DOHH2 (cell line): ENCODE measurements at regions not wholly inside any gene's neighbourhood (a gene's known extent, or its start where the extent isn't known, plus 50 kb on each side); places are given as distances from the start of the nearest gene placed in this dataset.

Experiments
- EZH2phosphoT487 ChIP-seq: fragments of 200-600 bp; sonication (generic); IDR thresholded peaks from 2 replicates; pipeline ENCODE4 v1.6.1; 2017; ENCODE audit warnings: borderline replicate concordance, mild to moderate bottlenecking, antibody characterized with exemption, low read length, moderate library complexity, mixed read lengths
- TF ChIP-seq, protein P1 (sequence below): fragments of 200-600 bp; sonication (generic); IDR thresholded peaks from one replicate; pipeline ENCODE4 v1.5.1; 2014; ENCODE audit warnings: antibody characterized with exemption, mild to moderate bottlenecking, low read depth, low read length; ENCODE audit not compliant: poor library complexity, severe bottlenecking

DNA sequence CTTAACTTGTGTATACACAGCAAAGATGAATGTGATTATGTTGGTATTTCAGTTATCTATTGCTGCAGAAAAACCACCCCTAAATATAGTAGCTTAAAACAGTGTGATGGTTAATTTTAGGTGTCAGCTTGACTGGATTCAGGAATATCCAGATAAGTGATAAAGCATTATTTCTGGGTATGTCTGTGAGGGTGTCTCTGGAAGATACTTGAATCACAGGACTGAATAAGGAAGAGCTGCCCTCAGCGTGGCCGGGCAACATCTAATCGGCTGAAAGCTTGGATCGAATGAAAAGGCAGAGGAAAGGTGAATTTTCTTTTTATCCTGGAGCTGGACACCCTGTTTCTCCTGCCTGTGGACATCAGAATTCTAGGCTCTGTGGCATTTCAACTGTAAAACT is 132.0 kb upstream of the SYNPR start:
- TF ChIP-seq, protein P1, sequence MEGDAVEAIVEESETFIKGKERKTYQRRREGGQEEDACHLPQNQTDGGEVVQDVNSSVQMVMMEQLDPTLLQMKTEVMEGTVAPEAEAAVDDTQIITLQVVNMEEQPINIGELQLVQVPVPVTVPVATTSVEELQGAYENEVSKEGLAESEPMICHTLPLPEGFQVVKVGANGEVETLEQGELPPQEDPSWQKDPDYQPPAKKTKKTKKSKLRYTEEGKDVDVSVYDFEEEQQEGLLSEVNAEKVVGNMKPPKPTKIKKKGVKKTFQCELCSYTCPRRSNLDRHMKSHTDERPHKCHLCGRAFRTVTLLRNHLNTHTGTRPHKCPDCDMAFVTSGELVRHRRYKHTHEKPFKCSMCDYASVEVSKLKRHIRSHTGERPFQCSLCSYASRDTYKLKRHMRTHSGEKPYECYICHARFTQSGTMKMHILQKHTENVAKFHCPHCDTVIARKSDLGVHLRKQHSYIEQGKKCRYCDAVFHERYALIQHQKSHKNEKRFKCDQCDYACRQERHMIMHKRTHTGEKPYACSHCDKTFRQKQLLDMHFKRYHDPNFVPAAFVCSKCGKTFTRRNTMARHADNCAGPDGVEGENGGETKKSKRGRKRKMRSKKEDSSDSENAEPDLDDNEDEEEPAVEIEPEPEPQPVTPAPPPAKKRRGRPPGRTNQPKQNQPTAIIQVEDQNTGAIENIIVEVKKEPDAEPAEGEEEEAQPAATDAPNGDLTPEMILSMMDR = no peak
- no peak for TF ChIP-seq EZH2phosphoT487
